ENCODE measurements at regions not wholly inside any gene's neighbourhood (a gene's known extent, or its start where the extent isn't known, plus 50 kb on each side); places are given as distances from the start of the nearest gene placed in this dataset.

- no peak for TF ChIP-seq CTCF (IDR thresholded peaks at IDR 0.05)
- no peak for TF ChIP-seq ZFX (IDR thresholded peaks at IDR 0.05; ENCODE audit: borderline replicate concordance)
Observed at GRCh38 chr6:122140031-122140430, 259.4 kb upstream of the HSF2 start.
